ENCODE measurements at regions not wholly inside any gene's neighbourhood (a gene's known extent, or its start where the extent isn't known, plus 50 kb on each side); places are given as distances from the start of the nearest gene placed in this dataset.

GRCh38 chr6:6880745-6881437 is 226.9 kb upstream of the RREB1 start (continued):
- TF ChIP-seq, protein P1, sequence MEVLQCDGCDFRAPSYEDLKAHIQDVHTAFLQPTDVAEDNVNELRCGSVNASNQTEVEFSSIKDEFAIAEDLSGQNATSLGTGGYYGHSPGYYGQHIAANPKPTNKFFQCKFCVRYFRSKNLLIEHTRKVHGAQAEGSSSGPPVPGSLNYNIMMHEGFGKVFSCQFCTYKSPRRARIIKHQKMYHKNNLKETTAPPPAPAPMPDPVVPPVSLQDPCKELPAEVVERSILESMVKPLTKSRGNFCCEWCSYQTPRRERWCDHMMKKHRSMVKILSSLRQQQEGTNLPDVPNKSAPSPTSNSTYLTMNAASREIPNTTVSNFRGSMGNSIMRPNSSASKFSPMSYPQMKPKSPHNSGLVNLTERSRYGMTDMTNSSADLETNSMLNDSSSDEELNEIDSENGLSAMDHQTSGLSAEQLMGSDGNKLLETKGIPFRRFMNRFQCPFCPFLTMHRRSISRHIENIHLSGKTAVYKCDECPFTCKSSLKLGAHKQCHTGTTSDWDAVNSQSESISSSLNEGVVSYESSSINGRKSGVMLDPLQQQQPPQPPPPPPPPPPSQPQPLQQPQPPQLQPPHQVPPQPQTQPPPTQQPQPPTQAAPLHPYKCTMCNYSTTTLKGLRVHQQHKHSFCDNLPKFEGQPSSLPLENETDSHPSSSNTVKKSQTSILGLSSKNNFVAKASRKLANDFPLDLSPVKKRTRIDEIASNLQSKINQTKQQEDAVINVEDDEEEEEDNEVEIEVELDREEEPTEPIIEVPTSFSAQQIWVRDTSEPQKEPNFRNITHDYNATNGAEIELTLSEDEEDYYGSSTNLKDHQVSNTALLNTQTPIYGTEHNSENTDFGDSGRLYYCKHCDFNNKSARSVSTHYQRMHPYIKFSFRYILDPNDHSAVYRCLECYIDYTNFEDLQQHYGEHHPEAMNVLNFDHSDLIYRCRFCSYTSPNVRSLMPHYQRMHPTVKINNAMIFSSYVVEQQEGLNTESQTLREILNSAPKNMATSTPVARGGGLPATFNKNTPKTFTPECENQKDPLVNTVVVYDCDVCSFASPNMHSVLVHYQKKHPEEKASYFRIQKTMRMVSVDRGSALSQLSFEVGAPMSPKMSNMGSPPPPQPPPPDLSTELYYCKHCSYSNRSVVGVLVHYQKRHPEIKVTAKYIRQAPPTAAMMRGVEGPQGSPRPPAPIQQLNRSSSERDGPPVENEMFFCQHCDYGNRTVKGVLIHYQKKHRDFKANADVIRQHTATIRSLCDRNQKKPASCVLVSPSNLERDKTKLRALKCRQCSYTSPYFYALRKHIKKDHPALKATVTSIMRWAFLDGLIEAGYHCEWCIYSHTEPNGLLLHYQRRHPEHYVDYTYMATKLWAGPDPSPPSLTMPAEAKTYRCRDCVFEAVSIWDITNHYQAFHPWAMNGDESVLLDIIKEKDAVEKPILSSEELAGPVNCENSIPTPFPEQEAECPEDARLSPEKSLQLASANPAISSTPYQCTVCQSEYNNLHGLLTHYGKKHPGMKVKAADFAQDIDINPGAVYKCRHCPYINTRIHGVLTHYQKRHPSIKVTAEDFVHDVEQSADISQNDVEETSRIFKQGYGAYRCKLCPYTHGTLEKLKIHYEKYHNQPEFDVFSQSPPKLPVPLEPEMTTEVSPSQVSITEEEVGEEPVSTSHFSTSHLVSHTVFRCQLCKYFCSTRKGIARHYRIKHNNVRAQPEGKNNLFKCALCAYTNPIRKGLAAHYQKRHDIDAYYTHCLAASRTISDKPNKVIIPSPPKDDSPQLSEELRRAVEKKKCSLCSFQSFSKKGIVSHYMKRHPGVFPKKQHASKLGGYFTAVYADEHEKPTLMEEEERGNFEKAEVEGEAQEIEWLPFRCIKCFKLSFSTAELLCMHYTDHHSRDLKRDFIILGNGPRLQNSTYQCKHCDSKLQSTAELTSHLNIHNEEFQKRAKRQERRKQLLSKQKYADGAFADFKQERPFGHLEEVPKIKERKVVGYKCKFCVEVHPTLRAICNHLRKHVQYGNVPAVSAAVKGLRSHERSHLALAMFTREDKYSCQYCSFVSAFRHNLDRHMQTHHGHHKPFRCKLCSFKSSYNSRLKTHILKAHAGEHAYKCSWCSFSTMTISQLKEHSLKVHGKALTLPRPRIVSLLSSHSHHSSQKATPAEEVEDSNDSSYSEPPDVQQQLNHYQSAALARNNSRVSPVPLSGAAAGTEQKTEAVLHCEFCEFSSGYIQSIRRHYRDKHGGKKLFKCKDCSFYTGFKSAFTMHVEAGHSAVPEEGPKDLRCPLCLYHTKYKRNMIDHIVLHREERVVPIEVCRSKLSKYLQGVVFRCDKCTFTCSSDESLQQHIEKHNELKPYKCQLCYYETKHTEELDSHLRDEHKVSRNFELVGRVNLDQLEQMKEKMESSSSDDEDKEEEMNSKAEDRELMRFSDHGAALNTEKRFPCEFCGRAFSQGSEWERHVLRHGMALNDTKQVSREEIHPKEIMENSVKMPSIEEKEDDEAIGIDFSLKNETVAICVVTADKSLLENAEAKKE (CRISPR knock-in tag; IDR thresholded peaks at IDR 0.05), result no peak
- TF ChIP-seq NANOG (IDR thresholded peaks at IDR 0.05; ENCODE audit: borderline replicate concordance) (no peak), EZH2phosphoT487 (IDR thresholded peaks at IDR 0.05; ENCODE audit: unreplicated experiment) (no peak), JUNB (IDR thresholded peaks at IDR 0.05; ENCODE audit: unreplicated experiment) (no peak)

GRCh38 chr6:6881438-6882225 is 226.1 kb upstream of the RREB1 start:
- no peak overlapping the region for H3K4me3 ChIP-seq
- Mint-ChIP-seq H3K4me3 (no peak overlapping the region), H3K9me3 (no peaks in the 10 kb centered on the region), H3K27me3 (ENCODE audit: insufficient read depth, low read depth, poor library complexity) (peaks cover 2% of the 10 kb centered on the region), H3K36me3 (ENCODE audit: low read depth) (no peaks in the 10 kb centered on the region; the same call in 2 of the 3 replicates), H3K4me1 (peaks cover 11% of the 10 kb centered on the region; the same call in 1 of the 3 replicates), H3K27ac (no peak overlapping the region)
- H3K4me2 ChIP-seq, result no peak overlapping the region
- H3K36me3 ChIP-seq (ENCODE audit: insufficient read depth), result no peaks in the 10 kb centered on the region
- no peak overlapping the region for H3K27ac ChIP-seq (ENCODE audit: low read depth)
- H3K79me2 ChIP-seq (replicated peaks; ENCODE audit: insufficient read depth), result no peaks in the 10 kb centered on the region
- no peaks in the 10 kb centered on the region for H3K27me3 ChIP-seq (ENCODE audit: insufficient read depth)
- no peak for TF ChIP-seq STAT1 (IDR thresholded peaks at IDR 0.05; ENCODE audit: unreplicated experiment)
- no peak for TF ChIP-seq EZH2 (IDR thresholded peaks at IDR 0.05; ENCODE audit: low read depth, unreplicated experiment)
- TF ChIP-seq, protein P1 (CRISPR knock-in tag; IDR thresholded peaks at IDR 0.05), result no peak
- TF ChIP-seq NANOG (IDR thresholded peaks at IDR 0.05; ENCODE audit: borderline replicate concordance), result no peak
- H4K20me1 ChIP-seq (replicated peaks; ENCODE audit: insufficient read depth), result no peaks in the 10 kb centered on the region
- ATAC-seq (no peak), DNase-seq (ENCODE audit: low spot score) (no peak)
- no peaks in the 10 kb centered on the region for H3F3A ChIP-seq (replicated peaks; ENCODE audit: low read depth)
- H3K4me1 ChIP-seq (ENCODE audit: insufficient read depth), result no peaks in the 10 kb centered on the region
- no peaks in the 10 kb centered on the region for H3K9me2 ChIP-seq (ENCODE audit: insufficient read depth)
- no peak overlapping the region for H2AFZ ChIP-seq
